SK-N-SH treated with all-trans-retinoic acid at 6 μM for 48 hours (cell line): ENCODE measurements at regions not wholly inside any gene's neighbourhood (a gene's known extent, or its start where the extent isn't known, plus 50 kb on each side); places are given as distances from the start of the nearest gene placed in this dataset.

Experiments used
- ATAC-seq: fragments of 200-7000 bp; cut with Tn5 transposase; 3 replicates; pipeline ENCODE4 v1.9.1; 2020; ENCODE audit warnings: mild to moderate bottlenecking, moderate library complexity
- CSRNP3 ChIP-seq: fragments of 250-450 bp; sonication (Bioruptor Pico); IDR thresholded peaks from 2 replicates; pipeline ENCODE4 v1.5.1; 2021; ENCODE audit warnings: mild to moderate bottlenecking, moderate library complexity
- ISL1 ChIP-seq: fragments of 250-450 bp; sonication (Bioruptor Pico); IDR thresholded peaks from 2 replicates; pipeline ENCODE4 v2.1.2; 2022; ENCODE audit warnings: mild to moderate bottlenecking, moderate library complexity
- TCF4 ChIP-seq: fragments of 250-450 bp; sonication (Bioruptor Pico); IDR thresholded peaks from 2 replicates; pipeline ENCODE4 v1.8.0; 2021; ENCODE audit warnings: mild to moderate bottlenecking, moderate library complexity, borderline replicate concordance
- ZC3H10 ChIP-seq: fragments of 250-450 bp; sonication (Bioruptor Pico); IDR thresholded peaks from 2 replicates; pipeline ENCODE4 v1.5.1; 2021; ENCODE audit warnings: mild to moderate bottlenecking, moderate library complexity
- TF ChIP-seq, protein P1 (sequence below): fragments of 250-450 bp; sonication (Bioruptor Pico); IDR thresholded peaks from 2 replicates; pipeline ENCODE4 v1.8.0; 2020; ENCODE audit warnings: mild to moderate bottlenecking, moderate library complexity, borderline replicate concordance

DNA sequence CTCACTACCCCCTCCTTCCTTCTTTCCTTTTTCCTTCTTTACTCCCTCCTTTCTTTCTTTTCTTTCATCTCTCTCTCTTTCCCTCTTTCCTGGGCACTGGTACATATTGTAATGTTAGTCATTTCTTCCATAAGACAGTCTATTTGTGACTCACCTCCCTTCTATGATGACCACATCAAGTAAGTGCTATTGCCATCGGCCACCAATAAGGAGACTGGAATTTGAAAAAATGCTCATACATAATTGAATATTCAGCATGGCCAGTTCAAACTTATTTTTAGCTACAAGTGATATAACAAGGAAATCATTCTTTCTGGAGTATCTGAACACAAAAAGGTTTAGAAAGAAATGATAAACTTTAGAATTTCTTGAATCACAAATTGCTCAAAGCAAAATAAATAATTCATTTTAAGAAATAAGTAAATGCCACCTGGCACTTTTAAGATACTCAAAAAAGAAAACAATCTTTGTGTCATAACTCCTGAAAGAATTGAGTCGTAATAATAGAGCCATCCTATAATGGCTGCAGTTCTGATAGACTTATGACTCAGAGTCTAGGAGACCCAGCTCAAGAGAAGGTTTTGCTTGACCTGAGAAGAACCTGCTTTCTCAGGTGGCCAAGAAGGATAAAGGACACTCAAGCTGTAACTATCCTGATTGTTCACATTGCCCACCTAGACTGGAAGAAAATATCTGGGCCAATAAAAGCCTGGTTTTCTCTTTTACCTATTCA, 51.6 kb upstream of the CCBE1 start:
- peak; percentile 79 for ATAC-seq

More for the DNA sequence above, 51.6 kb upstream of the CCBE1 start:
- TF ChIP-seq CSRNP3 (CRISPR knock-in tag) (no peak), ZC3H10 (CRISPR knock-in tag) (no peak), TCF4 (CRISPR knock-in tag) (no peak), ISL1 (CRISPR knock-in tag) (peak; percentile 56)
- TF ChIP-seq, protein P1, sequence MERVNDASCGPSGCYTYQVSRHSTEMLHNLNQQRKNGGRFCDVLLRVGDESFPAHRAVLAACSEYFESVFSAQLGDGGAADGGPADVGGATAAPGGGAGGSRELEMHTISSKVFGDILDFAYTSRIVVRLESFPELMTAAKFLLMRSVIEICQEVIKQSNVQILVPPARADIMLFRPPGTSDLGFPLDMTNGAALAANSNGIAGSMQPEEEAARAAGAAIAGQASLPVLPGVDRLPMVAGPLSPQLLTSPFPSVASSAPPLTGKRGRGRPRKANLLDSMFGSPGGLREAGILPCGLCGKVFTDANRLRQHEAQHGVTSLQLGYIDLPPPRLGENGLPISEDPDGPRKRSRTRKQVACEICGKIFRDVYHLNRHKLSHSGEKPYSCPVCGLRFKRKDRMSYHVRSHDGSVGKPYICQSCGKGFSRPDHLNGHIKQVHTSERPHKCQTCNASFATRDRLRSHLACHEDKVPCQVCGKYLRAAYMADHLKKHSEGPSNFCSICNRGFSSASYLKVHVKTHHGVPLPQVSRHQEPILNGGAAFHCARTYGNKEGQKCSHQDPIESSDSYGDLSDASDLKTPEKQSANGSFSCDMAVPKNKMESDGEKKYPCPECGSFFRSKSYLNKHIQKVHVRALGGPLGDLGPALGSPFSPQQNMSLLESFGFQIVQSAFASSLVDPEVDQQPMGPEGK, result no peak
